ENCODE measurements at regions not wholly inside any gene's neighbourhood (a gene's known extent, or its start where the extent isn't known, plus 50 kb on each side); places are given as distances from the start of the nearest gene placed in this dataset.

- TF ChIP-seq CTCF (conservative IDR thresholded peaks at IDR 0.05 in 1 of 2, IDR thresholded peaks at IDR 0.05 in 1 of 2; ENCODE audit: low read depth in 1 of 2, low read length in 2 of 2) (no peak), EZH2 (IDR thresholded peaks at IDR 0.05; ENCODE audit: low read length, missing control alignments) (no peak)
Measured at GRCh38 chr7:109473172-109473571, 903.5 kb downstream of the DNAJB9 start.

All from fibroblast of lung (primary cell).